ENCODE measurements at regions not wholly inside any gene's neighbourhood (a gene's known extent, or its start where the extent isn't known, plus 50 kb on each side); places are given as distances from the start of the nearest gene placed in this dataset.

DNA sequence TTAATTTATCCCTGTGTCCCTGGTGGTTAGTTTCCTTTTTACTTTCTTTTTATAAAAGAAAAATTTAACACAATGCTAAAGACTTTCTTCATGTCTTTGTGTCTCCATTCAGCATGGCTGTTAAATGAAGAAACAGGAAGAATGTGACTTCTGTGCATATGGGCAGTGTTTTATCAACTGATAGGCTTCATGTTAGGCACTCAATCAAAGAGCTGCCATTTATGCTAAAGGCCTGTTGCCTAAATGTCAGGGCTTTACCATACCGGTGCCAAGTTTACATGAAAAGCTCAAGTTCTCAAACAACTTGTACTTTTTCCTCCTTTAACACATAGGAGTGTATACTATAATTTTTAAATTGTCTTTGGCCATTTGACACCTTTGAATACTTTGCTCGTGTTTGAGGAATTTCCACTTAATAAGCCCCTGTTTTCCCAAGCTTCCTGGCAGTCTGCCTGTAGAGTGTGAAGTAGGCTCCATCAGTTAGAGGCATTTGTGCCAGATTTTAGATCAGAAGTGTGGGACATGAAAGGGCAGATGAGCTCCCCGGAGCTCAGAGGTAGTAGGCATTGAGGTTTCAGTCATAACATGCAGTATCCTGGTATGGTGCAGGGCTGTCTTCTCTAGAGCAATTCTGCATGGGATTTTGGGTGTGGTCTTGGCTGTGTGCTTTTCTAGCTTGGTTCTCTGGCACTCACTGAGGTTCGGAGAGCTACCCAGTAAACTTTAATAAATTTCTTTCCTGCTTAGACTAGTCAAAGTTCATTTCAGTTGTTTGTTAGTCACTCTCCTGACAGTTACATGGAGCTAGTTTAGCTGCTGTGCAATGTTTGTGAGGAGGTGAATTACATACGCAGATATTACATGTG is 119.0 kb downstream of the LEPR start:
- TF ChIP-seq, protein P1, sequence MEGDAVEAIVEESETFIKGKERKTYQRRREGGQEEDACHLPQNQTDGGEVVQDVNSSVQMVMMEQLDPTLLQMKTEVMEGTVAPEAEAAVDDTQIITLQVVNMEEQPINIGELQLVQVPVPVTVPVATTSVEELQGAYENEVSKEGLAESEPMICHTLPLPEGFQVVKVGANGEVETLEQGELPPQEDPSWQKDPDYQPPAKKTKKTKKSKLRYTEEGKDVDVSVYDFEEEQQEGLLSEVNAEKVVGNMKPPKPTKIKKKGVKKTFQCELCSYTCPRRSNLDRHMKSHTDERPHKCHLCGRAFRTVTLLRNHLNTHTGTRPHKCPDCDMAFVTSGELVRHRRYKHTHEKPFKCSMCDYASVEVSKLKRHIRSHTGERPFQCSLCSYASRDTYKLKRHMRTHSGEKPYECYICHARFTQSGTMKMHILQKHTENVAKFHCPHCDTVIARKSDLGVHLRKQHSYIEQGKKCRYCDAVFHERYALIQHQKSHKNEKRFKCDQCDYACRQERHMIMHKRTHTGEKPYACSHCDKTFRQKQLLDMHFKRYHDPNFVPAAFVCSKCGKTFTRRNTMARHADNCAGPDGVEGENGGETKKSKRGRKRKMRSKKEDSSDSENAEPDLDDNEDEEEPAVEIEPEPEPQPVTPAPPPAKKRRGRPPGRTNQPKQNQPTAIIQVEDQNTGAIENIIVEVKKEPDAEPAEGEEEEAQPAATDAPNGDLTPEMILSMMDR (IDR thresholded peaks at IDR 0.05; ENCODE audit: low read length) = no peak
- no peak for TF ChIP-seq EZH2 (optimal IDR thresholded peaks at IDR 0.05; ENCODE audit: low read depth, low read length)

Data from MM.1S (cell line).